G401.6 (cell line): ENCODE measurements at regions not wholly inside any gene's neighbourhood (a gene's known extent, or its start where the extent isn't known, plus 50 kb on each side); places are given as distances from the start of the nearest gene placed in this dataset.

Source experiments
- FAIRE-seq: peaks from 2 replicates; lab custom pipeline; 2012; peaks lifted over from hg19 to GRCh38; lab: Jason Lieb, UNC

DNA sequence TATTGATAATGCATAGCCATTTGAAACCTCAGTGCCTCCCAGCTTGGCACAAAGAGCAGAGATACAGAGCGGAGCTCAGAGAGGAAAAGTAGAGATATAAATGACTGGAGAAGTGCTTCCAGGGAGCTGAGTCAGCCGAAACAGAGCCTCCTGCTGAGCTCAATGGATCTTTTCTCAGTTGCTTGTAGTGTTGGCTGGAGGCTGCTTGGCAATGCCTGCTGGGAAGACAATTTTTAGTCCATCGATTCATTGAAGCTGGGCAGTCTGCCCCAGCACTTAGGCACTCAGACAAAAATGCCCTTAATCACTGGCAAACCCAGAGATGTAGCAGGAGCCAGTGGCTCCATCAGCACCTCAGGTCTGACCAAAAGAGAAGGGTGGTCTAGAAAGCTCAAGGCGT is 81.3 kb upstream of the SETBP1 start:
- no peak for FAIRE-seq

DNA sequence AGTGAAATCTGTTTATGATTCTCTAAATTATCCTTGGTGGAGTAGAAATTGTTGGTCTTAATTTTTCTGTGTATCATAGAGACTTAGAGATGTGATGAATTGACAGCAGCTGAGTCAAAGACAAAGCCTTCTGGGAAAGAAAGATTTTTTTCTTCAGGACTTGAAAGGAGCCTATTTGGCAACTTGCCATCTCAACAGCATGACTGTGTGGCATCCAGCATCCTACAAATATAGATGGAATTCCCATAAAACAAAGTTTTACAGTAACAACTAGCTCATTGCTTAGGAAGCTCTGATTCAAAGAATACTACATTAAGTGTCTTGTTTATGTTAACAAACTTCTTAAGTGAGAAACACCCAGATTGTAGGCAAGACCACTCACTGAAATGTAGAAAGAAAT is 79.2 kb upstream of the SETBP1 start:
- FAIRE-seq = no peak

DNA sequence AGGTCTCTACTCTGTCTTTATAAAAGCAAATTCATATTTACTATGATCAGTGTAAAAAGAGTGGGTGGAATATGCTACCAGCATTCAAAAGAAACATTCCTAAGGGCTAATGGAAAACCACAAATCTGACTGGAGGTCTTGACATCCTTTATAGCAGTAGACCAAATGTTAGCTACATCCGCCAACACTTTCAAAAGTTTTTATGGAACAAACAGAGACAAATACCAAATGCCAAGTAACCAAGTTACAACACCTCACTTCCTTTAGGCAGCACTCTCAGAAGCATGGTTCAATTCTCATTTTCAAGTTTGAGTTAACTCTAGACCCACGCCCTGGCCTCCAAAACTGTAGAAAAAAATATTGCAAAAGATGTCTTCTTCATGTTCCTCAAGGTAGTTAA is 78.3 kb upstream of the SETBP1 start:
- FAIRE-seq = no peak

DNA sequence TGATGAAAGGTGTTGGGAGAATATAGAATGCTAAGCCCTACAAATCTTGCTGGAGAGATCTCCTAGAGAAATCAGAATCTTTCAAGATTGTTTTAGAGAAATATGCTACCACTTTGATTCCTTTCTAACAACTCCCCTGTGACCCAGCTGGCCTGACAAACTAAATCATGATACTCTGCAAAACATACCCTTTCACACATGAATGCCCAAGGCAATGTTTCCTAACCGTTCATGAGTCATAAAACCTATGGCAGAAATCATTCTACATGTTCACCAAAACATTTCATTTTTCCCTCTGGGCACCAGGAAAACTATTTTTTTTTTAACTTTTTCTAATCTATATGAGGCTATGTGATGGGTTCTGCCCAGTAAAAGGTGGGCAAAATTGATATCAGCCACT is 77.8 kb upstream of the SETBP1 start:
- no peak for FAIRE-seq

DNA sequence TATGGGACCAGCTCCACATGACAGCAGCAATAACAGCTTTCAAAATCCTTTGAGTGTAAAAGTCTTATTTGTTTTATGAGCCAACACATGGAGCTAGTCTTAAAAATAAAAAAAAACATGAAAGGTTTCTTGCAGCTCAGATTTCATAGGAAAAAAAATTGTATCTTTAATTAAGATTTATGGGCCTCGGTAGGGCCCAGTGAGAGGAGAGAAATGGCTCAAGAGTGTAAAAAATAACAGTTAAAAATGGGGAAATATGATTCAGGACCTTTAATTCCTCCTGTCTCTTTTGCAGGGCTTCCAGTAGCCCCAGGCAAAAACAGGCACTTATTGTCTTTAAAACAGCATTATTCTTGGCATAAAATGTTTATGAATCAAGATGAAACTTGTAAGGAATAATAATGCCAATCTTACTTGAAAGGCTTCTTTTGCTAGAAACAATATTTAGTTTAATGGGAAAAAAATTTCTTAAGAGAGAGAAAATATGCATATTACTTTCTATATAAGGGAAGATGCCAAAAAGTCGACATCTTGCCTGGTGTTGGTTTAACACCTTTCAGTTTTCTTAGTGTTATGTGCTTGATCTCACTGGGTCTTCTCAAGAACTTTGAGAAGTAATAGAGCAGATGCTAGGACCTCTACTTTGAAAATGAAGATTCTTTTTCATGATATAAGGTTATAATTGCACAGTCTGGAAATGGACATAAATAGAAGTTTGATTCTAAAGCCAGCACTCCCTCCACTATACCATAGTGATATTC is 71.3 kb upstream of the SETBP1 start:
- FAIRE-seq = no peak

DNA sequence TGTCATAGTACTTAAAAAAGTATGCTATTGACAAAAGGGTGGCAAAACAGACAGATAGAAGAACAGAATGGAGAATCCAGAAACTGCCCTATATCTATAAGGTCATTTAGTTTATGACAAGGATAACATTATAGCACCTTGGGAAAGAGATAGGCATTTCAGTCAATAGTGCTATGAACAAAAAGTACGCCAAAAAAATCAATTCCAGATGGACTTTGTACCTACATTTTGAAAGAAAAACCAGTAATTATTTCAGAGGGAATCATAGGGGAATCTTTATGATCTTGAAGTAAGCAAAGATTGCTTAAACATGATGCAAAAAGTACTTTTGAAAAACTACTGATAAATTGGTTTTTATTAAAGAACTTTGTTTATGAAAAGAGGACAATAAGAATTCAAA is 59.9 kb upstream of the SETBP1 start:
- FAIRE-seq = no peak

DNA sequence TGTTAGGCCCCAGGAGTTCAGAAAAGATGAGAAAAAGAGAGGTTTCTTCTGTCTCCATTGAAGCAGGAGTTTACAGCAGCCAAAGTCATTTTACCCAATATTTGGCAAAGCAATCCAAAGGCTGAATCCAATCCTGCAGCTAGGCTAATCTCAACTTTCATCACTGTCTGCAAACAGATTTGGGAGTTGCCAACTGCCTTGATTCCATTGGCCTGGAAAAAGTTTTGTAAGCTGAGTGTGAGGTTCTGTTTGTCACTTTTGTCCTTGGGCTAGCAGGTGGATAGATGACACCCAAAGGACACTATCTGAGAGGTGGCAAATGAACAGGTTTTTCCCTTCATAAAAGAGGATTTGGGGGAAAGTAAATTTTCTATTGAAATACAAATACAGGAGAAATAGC is 56.6 kb upstream of the SETBP1 start:
- FAIRE-seq = no peak

DNA sequence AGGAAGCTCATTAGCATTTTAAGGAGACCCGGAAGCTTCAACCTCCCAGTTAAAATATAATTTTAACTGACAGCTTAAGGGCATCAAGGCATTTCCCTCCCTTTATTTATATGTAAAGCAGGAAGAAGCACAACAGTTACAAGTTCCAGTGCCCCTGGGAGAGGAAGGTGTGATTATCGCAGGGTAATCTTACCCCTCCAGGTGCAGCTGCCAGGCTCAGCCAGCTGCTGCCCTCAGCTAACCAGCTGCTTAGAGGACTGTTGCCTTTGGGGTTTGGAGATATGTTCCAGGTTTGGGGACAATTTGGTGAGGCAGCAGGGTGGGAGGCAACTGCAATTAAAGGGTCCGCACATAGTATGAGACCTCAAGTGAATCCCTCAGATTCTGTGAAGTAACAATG is 55.3 kb upstream of the SETBP1 start:
- FAIRE-seq = no peak

DNA sequence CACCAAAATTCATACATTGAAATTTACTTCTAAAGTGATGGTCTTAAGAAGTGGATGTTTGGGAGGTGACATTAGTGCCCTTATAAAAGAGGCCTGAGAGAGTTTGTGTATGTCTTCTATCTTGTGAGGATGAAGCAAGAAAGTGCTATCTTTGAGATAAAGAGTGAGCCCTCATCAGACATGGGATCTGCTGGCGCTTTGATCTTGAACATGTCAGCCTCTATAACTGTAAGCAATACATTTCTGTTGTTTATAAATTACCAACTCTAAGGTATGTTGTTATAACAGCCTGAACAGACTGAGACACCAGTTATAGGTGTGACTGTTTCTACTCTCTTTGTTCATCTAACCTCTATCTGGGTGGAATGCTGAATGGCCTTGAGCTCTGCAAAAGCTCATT is 54.5 kb upstream of the SETBP1 start:
- FAIRE-seq = no peak

DNA sequence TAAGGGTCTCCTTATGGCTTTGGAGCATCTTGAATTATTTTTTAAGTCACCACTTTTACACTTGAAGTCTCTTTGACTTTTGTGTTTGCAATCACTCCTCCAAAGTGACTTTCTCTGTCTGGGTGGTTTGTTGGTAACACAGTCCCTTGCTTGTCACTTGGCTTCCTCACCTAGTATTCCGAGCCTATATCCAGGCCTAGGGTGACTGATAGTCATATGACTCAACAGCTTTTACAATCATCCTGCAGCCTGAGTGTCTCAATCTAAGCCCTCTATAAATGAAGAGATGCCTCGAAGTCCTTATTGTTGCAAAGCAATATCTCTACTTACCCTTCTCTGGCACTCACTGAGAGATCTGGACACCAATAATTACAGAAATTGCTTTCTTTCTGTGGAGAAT is 53.9 kb upstream of the SETBP1 start:
- no peak for FAIRE-seq

DNA sequence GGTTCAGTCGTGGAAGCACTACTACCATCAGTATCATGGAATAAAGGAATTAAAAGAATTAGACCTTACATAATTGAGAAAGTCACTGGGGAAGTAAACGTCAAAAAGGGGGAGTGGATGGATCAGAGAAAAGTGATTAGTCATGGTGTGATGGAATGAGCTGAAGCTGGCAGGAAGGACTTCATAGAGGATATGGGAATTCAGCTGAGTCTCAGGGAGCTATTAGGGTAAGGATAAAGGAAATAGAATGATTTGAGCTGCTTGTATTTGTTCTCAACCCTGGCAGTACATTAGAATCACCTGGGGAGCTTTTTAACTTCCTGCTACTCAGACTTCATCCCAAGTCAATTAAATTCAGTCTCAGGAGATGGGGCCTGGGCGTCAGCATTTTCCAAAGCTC is 53.4 kb upstream of the SETBP1 start:
- FAIRE-seq = no peak

DNA sequence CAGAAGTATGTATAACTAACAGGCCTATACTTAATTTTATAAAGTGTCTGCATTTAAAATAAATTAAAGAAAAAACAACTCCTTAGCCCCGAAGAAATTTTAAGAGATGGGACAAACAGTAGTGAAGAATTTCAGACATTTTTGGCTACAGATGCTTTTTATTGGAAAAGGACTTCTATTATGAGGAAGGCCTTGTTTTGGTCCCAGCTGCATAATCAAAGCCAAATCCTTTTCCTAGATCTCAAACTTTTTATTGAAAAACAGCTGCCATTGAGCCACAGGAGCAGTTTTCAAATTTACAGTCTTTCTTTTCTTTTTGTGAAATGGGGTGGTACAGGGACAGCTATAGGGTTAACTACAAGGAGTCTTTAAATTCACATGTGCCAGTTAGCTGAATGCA is 51.3 kb upstream of the SETBP1 start:
- FAIRE-seq = no peak

DNA sequence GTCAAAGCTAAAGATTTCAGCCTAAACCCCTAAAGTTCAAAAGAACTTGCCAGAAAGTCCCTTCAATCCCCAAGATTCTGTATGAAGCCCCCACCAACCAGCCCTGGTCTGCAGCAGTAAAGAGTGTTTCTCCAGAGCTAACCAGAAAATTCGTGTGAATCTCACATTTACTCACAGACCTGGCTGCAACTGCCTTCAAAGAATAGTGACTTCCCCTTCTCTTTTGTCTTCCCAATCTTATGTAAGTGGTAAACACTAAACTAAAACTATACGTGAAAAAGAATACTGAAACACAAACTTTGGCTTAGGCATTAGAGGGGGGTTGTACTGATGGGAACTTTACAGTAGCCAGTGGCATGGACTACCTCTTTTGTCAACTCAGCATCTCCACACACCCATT is 50.6 kb upstream of the SETBP1 start:
- FAIRE-seq = no peak
